Epithelial cell of esophagus (primary cell): ENCODE measurements at regions not wholly inside any gene's neighbourhood (a gene's known extent, or its start where the extent isn't known, plus 50 kb on each side); places are given as distances from the start of the nearest gene placed in this dataset.

Source experiments
- DNase-seq: peaks from one replicate; pipeline ENCODE4 v3.0.0; 2010; ENCODE audit warnings: low read depth
- H3K4me3 ChIP-seq: 2 replicates; pipeline ENCODE4 v1.5.1; 2011; ENCODE audit warnings: mild to moderate bottlenecking, low read length, control low read depth
- TF ChIP-seq, protein P1 (sequence below): IDR thresholded peaks from 2 replicates; pipeline ENCODE4 v1.5.1; 2011; ENCODE audit warnings: low read depth, mild to moderate bottlenecking, low read length, control low read depth, inconsistent platforms; ENCODE audit not compliant: insufficient read depth; ENCODE audit errors: missing control alignments

- DNase-seq = peak; percentile 80
- H3K4me3 ChIP-seq = no peak overlapping the region
- TF ChIP-seq, protein P1, sequence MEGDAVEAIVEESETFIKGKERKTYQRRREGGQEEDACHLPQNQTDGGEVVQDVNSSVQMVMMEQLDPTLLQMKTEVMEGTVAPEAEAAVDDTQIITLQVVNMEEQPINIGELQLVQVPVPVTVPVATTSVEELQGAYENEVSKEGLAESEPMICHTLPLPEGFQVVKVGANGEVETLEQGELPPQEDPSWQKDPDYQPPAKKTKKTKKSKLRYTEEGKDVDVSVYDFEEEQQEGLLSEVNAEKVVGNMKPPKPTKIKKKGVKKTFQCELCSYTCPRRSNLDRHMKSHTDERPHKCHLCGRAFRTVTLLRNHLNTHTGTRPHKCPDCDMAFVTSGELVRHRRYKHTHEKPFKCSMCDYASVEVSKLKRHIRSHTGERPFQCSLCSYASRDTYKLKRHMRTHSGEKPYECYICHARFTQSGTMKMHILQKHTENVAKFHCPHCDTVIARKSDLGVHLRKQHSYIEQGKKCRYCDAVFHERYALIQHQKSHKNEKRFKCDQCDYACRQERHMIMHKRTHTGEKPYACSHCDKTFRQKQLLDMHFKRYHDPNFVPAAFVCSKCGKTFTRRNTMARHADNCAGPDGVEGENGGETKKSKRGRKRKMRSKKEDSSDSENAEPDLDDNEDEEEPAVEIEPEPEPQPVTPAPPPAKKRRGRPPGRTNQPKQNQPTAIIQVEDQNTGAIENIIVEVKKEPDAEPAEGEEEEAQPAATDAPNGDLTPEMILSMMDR = no peak
Observed at GRCh38 chr18:68275616-68276015, 439.3 kb downstream of the TMX3 start.

GRCh38 chr18:68270017-68270416, 444.9 kb downstream of the TMX3 start:
- TF ChIP-seq, protein P1 = no peak
- no peak overlapping the region for H3K4me3 ChIP-seq
- no peak for DNase-seq

- H3K4me3 ChIP-seq = no peak overlapping the region
- DNase-seq = peak; percentile 58
- TF ChIP-seq, protein P1 = no peak
Observed at GRCh38 chr18:68267583-68267982, 447.3 kb downstream of the TMX3 start.

GRCh38 chr18:68263481-68263880, 451.4 kb downstream of the TMX3 start:
- H3K4me3 ChIP-seq = no peak overlapping the region
- peak; percentile 64 for DNase-seq
- TF ChIP-seq, protein P1 = no peak

DNA sequence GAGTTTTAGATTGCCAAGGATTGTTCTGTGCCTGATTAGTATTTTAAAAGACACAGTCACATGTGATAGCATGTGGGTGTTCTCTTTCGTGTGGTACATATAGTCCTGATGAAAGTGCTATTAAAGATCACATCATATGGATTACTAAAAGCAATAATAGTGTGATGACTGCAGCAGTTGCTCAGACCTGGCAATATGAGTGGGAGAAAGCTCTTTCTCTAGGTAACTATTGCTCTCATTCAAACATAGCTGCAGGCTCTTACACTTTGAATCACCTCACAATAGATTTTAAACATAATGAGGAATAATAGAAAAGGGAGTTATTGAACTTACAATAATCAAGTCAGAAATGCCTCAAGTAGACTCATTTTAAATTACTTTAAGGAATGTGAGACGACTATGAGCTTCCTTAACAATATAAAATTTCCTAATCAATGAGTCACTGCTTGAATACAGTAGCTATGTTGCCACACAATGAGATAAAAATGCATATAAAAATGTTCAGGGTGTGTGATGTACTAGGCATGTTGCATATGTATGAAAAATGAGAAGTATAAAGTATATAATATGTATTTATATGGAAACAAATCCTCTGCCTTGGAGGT, 452.1 kb downstream of the TMX3 start:
- TF ChIP-seq, protein P1 = no peak
- DNase-seq = peak; percentile 81
- no peak overlapping the region for H3K4me3 ChIP-seq

DNA sequence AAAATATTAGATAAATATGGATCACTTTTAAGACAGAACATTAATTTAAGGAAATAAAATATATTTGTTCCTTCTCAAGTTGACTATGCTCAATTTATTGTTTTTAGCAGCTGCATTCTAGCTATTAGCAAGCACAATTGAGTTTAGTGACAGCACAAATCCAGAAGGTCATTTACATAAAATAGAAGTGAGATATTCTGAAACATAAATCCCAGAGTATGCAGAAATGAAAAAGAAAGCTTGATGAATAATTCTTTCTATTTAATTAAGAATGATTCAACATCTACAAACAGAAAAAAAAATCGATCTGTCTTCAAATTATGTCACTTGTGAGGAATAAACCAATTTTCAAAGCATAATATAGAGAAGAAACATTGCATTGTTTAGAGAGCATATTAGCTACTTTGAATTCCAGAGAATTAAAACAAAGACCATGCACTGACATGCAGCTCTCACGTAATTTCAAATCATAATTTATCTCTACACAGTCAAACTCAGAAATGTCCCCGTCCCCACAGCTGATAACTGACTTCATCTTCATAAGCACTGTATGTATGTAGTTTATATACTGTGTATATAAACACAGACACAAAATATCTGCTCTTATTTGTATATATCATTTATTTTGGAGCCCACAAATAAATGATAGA, 458.4 kb downstream of the TMX3 start:
- DNase-seq = no peak
- no peak overlapping the region for H3K4me3 ChIP-seq
- TF ChIP-seq, protein P1 = no peak

GRCh38 chr18:68244786-68245185, 470.1 kb downstream of the TMX3 start:
- TF ChIP-seq, protein P1 = no peak
- no peak overlapping the region for H3K4me3 ChIP-seq
- no peak for DNase-seq
